ENCODE measurements at regions not wholly inside any gene's neighbourhood (a gene's known extent, or its start where the extent isn't known, plus 50 kb on each side); places are given as distances from the start of the nearest gene placed in this dataset.
"Not testable (repeated sequence)": the region's sequence is repeated elsewhere in the genome, so short reads cannot be mapped to it uniquely, and the experiment has no call there.

DNA sequence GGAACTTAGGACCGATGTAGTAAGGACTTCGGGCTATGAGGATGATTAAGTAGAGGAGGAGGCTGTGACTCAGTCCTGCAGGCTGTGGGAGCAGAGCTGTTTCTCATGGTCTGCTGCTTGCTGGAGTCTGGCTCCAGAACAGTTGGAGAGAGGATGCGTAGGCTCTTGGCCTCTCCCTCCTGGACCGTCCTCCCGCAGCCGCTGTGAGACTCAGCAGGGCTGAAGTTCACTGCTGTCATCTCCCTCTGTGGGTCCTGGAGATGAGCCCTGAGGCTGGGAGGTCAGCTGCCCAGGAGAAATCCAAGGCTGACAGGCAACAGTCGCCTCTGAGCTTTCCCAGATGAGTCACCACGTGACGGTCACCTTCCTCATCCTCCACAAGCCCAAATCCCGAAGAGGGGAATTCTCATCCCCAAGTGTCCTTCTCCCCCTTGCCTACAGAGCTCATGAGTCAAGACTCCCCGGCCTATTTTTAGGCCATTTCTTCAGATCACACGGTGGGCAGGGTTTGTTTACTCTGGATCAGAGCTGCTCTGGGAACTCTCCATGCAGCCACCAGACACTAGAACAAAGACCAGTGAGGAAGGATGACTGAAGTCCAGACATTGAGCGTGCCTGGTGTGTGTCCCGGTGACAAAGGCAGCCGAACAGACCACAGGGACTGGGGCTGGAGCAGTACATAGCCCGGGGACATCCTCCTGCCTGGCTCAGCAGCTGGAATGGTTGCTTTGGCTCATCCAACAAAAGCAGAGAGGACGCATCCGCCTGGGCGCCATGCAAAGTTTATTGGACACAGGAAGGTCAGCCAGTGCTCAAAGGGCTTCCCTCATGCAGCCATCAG lies 137.3 kb upstream of the ZNF469 start:
- DNase-seq (peak; percentile 84), ATAC-seq (ENCODE audit: poor library complexity) (peak; percentile 91)
- intact Hi-C loops (cut with DNase I) = not testable (repeated sequence)

- ATAC-seq (ENCODE audit: poor library complexity); DNase-seq; intact Hi-C loops (cut with DNase I): not testable (repeated sequence)
These were observed 135.7 kb upstream of the ZNF469 start for GRCh38 chr16:88246955-88247582.

DNA sequence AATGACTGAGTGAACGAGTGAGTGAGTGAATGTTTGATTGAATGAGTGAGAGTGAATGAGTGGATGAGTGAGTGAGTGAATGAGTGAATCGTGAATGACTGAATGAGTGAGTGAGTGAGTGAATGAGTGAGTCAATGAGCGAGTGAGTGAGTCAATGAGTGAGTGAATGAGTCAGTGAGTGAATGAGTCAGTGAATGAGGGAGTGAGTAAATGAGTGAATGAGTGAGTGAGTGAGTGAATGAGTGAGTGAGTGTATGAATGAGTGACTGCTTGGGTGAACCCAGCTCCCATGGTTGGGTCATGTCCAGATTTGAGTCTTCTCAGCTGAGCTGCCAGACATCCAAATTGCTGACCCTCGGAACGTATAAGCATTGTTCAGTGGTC lies 135.2 kb upstream of the ZNF469 start:
- intact Hi-C loops (cut with DNase I); ATAC-seq (ENCODE audit: poor library complexity); DNase-seq: not testable (repeated sequence)

- intact Hi-C loops (cut with DNase I); ATAC-seq (ENCODE audit: poor library complexity); DNase-seq: not testable (repeated sequence)
These were observed 134.0 kb upstream of the ZNF469 start for GRCh38 chr16:88248761-88249160.

DNA sequence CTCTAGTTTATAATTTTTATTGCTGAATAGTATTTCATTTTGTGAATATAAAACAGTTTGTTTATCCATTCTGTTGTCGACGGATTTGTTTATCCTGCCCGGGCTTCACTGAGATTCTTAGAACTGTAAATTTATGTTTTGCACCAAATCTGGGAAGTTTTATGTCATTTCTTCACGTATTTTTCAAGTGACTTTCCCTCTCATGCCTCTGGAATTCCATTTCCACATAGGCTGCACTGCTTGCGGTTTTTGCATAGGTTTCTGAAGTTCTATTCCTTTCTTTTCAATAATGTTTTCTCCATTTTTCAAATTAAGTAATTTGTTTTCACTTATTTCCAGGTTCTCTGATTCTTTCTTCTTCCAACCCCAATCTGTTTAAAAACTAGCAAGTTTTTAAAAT lies 132.4 kb upstream of the ZNF469 start:
- DNase-seq; intact Hi-C loops (cut with DNase I): not testable (repeated sequence)

DNA sequence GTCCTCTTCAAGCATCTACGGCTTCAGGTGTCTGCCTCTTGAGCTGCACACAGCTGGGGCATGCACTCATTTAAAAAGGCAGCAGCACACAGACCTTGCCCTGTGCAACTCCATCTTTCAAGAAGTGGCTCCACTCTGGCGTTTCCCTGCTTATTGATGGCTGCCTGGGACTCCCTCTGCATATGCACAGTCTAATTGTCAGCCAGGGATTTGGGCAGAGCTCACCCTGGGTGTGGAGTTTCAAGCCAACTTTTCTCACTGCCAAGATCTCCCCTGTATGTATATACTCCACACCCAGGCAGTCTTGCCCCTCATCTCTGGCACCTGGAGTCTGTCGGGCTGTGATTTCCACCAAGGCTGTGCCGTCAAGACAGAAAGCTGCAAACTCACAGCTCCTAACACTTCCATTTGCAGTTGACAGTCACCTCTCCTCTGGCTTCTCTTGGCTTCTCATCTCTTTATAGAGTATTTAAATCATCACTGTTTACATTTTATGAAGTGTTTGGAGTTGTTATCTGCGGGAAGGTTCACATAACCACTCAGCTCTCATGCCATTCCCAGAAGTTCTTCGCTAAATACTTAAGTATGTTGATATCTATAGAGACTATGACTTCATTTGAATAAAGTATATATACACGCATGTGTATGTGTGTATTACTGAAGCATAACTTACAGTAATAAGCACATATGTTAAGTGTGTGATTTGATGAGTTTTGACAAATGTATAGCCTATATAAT lies 130.5 kb upstream of the ZNF469 start:
- intact Hi-C loops (cut with DNase I); DNase-seq; ATAC-seq (ENCODE audit: poor library complexity): not testable (repeated sequence)

More for the DNA sequence above, 132.4 kb upstream of the ZNF469 start:
- ATAC-seq (ENCODE audit: poor library complexity) = not testable (repeated sequence)

DNA sequence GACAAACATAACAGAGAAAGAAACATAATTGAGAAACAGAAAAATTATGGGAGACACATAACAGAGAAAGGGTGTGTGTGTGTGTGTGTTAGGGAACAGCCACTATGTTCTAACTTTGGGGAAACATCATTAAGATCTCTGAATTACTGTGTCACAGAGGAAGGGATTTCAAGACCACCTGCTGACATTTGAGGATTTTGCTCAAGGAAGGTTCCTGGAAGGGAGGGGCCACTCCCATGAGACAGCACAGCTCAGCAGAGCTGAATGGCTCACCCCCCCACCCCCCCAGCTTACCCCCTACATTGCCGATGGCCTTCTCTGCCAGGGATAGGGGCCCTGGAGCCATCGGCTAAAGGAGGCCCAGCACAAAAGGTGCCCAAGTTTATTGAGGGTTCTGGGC lies 124.6 kb upstream of the ZNF469 start:
- ATAC-seq (ENCODE audit: poor library complexity); DNase-seq; intact Hi-C loops (cut with DNase I): not testable (repeated sequence)

GRCh38 chr16:88258764-88259525 lies 123.8 kb upstream of the ZNF469 start:
- ATAC-seq (ENCODE audit: poor library complexity); DNase-seq; intact Hi-C loops (cut with DNase I): not testable (repeated sequence)

DNA sequence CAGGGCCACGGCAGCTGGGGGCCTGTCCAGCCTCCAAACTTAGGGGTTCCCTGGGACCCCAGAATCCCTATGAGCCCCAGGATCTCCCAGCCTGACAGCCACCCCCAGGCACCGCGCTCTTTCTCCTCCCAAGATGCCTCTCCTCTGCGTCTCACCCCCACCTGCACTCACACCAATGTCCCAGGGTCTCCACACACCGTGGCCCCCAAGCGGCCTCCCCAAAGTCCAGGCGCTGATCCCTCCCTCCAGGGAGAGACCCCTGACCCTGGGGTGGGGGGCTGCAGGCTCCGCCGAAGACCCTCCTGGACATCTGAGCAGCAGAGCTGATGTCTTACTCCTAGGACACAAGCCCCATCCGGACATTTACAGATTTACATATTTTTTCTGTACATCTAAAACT lies 123.2 kb upstream of the ZNF469 start:
- ATAC-seq (ENCODE audit: poor library complexity); DNase-seq; intact Hi-C loops (cut with DNase I): not testable (repeated sequence)

- ATAC-seq (ENCODE audit: poor library complexity); DNase-seq; intact Hi-C loops (cut with DNase I): not testable (repeated sequence)
These were observed 122.6 kb upstream of the ZNF469 start for GRCh38 chr16:88260146-88260545.

DNA sequence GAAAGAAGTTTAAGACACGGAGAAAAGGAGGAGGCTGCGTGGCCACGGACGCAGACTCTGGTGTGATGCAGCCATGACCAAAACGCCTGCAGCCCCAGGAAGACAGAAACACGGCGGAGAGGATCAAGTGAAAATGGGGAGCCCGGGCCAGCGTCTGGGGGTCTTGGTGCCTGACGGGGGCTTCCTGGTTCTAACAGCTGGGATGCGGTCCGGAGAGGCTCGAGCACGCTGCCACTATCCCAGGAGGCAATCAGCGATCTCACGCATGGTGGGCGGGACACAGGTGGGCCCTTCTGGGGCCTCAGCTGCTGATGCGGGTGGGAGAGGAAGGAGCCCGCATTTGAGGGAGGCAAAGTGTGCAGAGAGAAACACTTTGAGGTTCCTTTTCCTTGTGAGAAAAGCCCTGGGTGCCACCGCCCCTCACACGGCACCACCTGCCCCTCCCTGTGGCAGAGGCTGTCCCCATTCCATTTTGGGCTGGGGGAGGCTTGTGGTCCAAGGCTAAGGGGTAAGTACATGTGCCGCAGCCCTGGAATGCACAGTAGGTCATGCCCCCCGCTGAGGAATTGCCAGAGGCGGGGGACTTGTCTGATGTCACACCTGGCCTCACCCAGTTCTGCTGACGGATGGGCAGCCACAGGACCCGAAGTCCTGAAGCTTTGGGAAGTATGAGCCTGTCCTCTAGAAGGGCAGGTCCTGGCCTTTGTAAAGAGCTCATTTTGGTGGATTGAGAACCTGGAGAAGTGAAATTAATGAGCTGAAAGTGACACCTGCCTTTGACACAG lies 121.7 kb upstream of the ZNF469 start:
- intact Hi-C loops (cut with DNase I); DNase-seq; ATAC-seq (ENCODE audit: poor library complexity): not testable (repeated sequence)

GRCh38 chr16:88261814-88262605 lies 120.7 kb upstream of the ZNF469 start:
- peak; percentile 11 for ATAC-seq (ENCODE audit: poor library complexity)
- DNase-seq; intact Hi-C loops (cut with DNase I): not testable (repeated sequence)

GRCh38 chr16:88262858-88263563 lies 119.7 kb upstream of the ZNF469 start:
- peak; percentile 7 for ATAC-seq (ENCODE audit: poor library complexity)
- DNase-seq; intact Hi-C loops (cut with DNase I): not testable (repeated sequence)

DNA sequence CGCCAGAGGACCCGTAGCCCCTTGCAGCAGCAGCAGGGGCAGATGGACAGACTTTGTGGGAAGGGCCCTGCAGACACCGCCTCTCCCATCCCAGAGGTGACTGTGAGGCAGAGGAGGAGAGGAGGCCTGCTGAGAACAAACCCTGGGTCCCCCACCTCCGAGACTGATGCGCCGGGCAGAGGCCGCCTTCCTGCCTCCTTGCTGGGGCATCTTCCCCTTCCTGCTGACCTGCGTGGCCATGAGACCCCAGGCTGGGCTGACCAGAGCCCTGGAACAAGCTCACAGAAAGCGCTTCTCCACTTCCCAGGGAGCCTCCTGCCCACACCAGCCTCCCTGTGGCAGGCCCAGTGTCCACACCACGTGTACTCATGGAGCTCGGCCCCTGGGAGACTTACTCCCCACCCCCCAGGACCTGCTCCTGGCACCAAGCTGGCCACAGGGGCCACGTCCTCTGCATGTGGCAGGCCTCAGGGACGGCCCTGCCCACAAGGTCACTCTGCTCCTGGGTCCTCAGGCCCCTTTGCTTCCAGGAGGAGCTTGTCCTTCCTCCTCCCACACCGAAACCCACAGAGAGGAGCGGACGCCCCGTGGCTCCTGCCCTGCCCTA lies 119.0 kb upstream of the ZNF469 start:
- ATAC-seq (ENCODE audit: poor library complexity); DNase-seq; intact Hi-C loops (cut with DNase I): not testable (repeated sequence)

DNA sequence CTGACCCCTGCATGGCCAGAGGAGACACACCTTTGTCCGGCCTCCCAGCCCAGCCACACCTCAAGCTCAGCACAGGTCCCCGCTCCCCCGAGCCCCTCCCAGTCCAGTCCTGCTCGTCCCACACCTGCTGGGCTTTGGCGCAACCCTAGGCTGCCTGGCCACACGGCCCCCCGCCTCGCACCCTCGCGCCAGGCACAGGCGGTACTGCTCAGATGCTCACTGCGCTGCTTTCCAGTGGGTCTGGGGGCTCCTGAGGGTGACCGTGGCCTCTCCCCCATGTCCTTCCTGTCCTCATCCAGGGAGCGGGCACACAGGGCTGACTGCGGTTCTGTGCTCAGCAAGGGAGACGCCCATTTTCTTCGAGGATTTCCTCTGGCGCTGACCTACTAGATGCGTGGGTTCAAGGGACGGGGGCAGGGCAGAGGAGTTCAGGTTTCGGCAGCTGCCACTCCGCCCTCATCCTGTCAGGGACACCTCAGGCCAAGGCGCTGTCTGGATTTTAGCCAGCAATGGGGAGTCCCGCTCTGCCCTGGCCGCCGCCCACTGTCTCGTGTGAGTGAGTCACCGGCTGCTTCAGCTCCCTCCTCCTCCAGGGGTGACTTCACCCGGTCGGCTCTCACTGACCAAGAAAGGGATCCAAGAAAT lies 118.0 kb upstream of the ZNF469 start:
- peak; percentile 94 for DNase-seq
- intact Hi-C loops (cut with DNase I) = no loop called here
- ATAC-seq (ENCODE audit: poor library complexity) = peak; percentile 89
